Progenitor cell of endocrine pancreas (in vitro differentiated cells): ENCODE measurements at regions not wholly inside any gene's neighbourhood (a gene's known extent, or its start where the extent isn't known, plus 50 kb on each side); places are given as distances from the start of the nearest gene placed in this dataset.
"Not testable (repeated sequence)": the region's sequence is repeated elsewhere in the genome, so short reads cannot be mapped to it uniquely, and the experiment has no call there.

Source experiments
- DNase-seq: peaks from one replicate; pipeline ENCODE4 v3.0.0; 2021; ENCODE audit warnings: low spot score; ENCODE audit not compliant: unreplicated experiment
- H3K27ac Mint-ChIP-seq: 2 replicates; pipeline ENCODE4 v1.8.0; 2021; ENCODE audit warnings: mild to moderate bottlenecking, moderate library complexity, mixed read lengths
- H3K27me3 Mint-ChIP-seq: 2 replicates; pipeline ENCODE4 v1.8.0; 2021; ENCODE audit warnings: mixed read lengths
- H3K36me3 Mint-ChIP-seq: 2 replicates; pipeline ENCODE4 v1.8.0; 2022; ENCODE audit warnings: mixed read lengths; ENCODE audit not compliant: insufficient read depth
- H3K4me1 Mint-ChIP-seq: 2 replicates; pipeline ENCODE4 v1.8.0; 2021; ENCODE audit warnings: low read depth, mixed read lengths
- H3K4me3 Mint-ChIP-seq: 2 replicates; pipeline ENCODE4 v1.8.0; 2021; ENCODE audit warnings: low read depth, mild to moderate bottlenecking, moderate library complexity, mixed read lengths
- H3K9me3 Mint-ChIP-seq: 2 replicates; pipeline ENCODE4 v1.8.0; 2021; ENCODE audit warnings: low read depth, mixed read lengths
- TF ChIP-seq, protein P1 (sequence below): fragments of 200-600 bp; sonication (generic); IDR thresholded peaks from one replicate; pipeline ENCODE4 v1.5.0; 2021; ENCODE audit warnings: antibody characterized with exemption, mild to moderate bottlenecking; ENCODE audit not compliant: unreplicated experiment

DNA sequence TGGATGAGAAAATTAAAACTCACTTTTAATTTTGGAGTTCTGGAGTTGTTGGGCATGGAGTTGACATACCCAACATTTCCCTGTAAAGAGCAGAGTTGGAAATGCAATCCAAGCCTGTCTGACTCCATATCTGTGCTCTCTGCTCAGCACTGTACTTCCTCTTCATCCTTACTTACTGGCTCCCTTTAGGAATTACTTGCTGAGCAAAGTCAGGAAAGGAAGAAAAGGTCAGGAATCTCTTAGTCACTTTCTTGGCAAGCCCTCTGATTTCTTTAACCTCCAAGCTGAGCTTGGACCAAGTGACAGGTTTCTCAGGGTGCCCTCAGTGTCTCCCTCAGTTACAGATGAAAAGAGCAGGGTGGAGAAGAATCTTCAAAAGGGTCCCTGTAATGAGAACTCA lies 501.5 kb downstream of the ZIC3 start:
- TF ChIP-seq, protein P1, sequence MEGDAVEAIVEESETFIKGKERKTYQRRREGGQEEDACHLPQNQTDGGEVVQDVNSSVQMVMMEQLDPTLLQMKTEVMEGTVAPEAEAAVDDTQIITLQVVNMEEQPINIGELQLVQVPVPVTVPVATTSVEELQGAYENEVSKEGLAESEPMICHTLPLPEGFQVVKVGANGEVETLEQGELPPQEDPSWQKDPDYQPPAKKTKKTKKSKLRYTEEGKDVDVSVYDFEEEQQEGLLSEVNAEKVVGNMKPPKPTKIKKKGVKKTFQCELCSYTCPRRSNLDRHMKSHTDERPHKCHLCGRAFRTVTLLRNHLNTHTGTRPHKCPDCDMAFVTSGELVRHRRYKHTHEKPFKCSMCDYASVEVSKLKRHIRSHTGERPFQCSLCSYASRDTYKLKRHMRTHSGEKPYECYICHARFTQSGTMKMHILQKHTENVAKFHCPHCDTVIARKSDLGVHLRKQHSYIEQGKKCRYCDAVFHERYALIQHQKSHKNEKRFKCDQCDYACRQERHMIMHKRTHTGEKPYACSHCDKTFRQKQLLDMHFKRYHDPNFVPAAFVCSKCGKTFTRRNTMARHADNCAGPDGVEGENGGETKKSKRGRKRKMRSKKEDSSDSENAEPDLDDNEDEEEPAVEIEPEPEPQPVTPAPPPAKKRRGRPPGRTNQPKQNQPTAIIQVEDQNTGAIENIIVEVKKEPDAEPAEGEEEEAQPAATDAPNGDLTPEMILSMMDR, result no peak
- no peaks in the 10 kb centered on the region for H3K4me1 Mint-ChIP-seq
- H3K27me3 Mint-ChIP-seq, result peaks cover 8% of the 10 kb centered on the region
- no peaks in the 10 kb centered on the region for H3K36me3 Mint-ChIP-seq
- no peak overlapping the region for H3K4me3 Mint-ChIP-seq
- H3K9me3 Mint-ChIP-seq, result peaks cover 4% of the 10 kb centered on the region
- no peak overlapping the region for H3K27ac Mint-ChIP-seq
- no peak for DNase-seq

DNA sequence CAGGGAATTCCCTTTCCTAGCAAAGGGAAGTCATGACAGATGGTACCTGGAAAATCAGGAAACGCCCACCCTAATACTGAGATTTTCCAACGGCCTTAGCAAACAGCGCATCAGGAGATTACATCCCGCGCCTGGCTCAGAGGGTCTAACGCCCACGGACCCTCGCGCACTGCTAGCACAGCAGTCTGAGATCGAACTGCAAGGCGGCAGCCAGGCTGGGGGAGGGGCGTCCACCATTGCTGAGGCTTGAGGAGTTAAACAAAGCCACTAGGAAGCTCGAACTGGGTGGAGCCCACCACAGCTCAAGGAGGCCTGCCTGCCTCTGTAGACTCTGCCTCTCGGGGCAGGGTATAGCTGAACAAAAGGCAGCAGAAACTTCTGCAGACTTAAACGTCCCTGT lies 507.7 kb downstream of the ZIC3 start:
- TF ChIP-seq, protein P1, result no peak
- no peak for DNase-seq
- H3K27me3 Mint-ChIP-seq, result peaks cover 9% of the 10 kb centered on the region
- H3K9me3 Mint-ChIP-seq, result peaks cover 24% of the 10 kb centered on the region
- H3K36me3 Mint-ChIP-seq, result peaks cover 1% of the 10 kb centered on the region
- no peak overlapping the region for H3K4me3 Mint-ChIP-seq
- H3K27ac Mint-ChIP-seq, result no peak overlapping the region
- H3K4me1 Mint-ChIP-seq, result peaks cover 5% of the 10 kb centered on the region

DNA sequence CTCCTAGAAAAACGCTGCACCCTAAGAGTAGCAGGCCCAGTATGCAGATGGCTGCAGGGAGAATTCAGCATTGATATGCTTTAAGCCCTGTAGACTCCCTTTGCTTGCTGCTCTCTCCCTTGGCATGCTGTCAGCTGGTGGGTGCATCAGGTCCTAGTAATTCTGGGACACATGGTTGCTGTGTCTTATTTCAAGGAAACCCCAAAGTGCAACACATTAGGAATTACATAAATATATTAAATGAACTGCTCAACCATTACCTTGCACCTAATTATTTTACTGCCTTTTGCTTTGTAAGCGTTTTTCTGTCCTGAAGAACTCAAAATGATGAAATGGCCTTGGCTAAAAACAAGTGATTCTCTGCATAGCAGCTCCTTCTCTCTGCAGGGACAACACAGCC lies 516.3 kb downstream of the ZIC3 start:
- H3K9me3 Mint-ChIP-seq, result peaks cover 36% of the 10 kb centered on the region

DNA sequence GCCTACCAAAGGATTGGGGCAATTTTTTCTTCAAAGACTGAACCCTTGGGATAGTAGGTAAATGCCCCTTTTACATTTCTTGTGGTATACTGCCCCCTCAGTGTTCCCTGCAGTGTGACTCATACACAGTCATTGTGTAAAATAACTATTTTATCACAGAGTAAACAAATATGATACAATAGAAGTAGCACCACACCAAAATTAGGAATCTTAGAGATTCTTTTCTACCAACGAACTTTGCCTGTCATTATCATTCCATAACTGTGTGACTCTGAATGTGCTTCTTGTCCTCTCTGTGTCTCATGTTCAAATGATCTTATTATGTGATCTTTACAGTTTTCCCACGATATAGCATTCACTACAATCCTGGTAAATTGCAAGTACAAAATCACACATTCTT lies 517.0 kb downstream of the ZIC3 start:
- no peak for DNase-seq
- peaks cover 38% of the 10 kb centered on the region for H3K9me3 Mint-ChIP-seq
- H3K36me3 Mint-ChIP-seq, result peaks cover 1% of the 10 kb centered on the region
- peaks cover 6% of the 10 kb centered on the region for H3K27me3 Mint-ChIP-seq
- H3K4me1 Mint-ChIP-seq, result peaks cover 4% of the 10 kb centered on the region
- TF ChIP-seq, protein P1, result no peak
- no peak overlapping the region for H3K27ac Mint-ChIP-seq
- H3K4me3 Mint-ChIP-seq, result no peak overlapping the region

More for the DNA sequence above, 516.3 kb downstream of the ZIC3 start:
- Mint-ChIP-seq H3K36me3 (peaks cover 1% of the 10 kb centered on the region), H3K27me3 (peaks cover 6% of the 10 kb centered on the region), H3K4me3 (no peak overlapping the region), H3K4me1 (peaks cover 4% of the 10 kb centered on the region), H3K27ac (no peak overlapping the region)
- DNase-seq, result no peak
- TF ChIP-seq, protein P1, result no peak

DNA sequence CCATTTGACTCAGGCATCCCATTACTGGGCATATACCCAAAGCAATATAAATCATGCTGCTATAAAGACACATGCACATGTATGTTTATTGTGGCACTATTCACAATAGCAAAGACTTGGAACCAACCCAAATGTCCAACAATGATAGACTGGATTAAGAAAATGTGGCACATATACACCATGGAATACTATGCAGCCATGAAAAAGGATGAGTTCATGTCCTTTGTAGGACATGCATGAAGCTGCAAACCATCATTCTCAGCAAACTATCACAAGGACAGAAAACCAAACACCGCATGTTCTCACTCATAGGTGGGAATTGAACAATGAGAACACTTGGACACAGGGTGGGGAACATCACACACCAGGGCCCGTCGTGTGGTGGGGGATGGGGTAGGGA lies 545.0 kb downstream of the ZIC3 start:
- H3K9me3 Mint-ChIP-seq, result peaks cover 20% of the 10 kb centered on the region
- not testable (repeated sequence) for H3K4me3 Mint-ChIP-seq

DNA sequence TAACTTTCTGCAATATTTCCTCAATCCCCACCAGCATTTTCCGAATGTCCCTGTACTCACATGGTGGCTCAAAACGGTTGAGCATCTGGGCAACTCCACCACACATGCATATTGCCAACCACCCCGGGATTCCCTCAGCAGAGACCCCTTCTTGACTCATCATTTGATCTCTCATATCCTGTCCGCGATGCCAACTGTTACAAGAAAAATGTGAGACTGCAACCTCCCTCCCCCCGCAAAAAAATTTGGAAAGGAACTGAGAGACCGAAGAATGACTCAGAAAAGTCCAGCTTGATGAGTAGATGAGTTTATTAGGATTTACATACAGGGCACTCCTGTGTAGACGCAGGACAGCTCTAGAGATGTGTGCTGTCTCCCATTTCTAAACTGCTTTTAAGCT lies 561.4 kb downstream of the ZIC3 start:
- no peak overlapping the region for H3K4me3 Mint-ChIP-seq
- no peaks in the 10 kb centered on the region for H3K27me3 Mint-ChIP-seq
- no peaks in the 10 kb centered on the region for H3K36me3 Mint-ChIP-seq
- TF ChIP-seq, protein P1, result no peak
- peaks cover 7% of the 10 kb centered on the region for H3K9me3 Mint-ChIP-seq
- no peak for DNase-seq
- no peaks in the 10 kb centered on the region for H3K4me1 Mint-ChIP-seq
- H3K27ac Mint-ChIP-seq, result no peak overlapping the region

More for the DNA sequence above, 545.0 kb downstream of the ZIC3 start:
- H3K36me3 Mint-ChIP-seq, DNase-seq, H3K4me1 Mint-ChIP-seq, H3K27ac Mint-ChIP-seq, H3K27me3 Mint-ChIP-seq: not testable (repeated sequence)
